Stimulated activated CD4-positive, alpha-beta T cell treated with anti-CD3 and anti-CD28 coated beads, TNF-alpha, amount 100 ng/mL, for 4 hours (primary cell): ENCODE measurements at regions not wholly inside any gene's neighbourhood (a gene's known extent, or its start where the extent isn't known, plus 50 kb on each side); places are given as distances from the start of the nearest gene placed in this dataset.
"Not testable (repeated sequence)": the region's sequence is repeated elsewhere in the genome, so short reads cannot be mapped to it uniquely, and the experiment has no call there.

ENCODE experiments used
- DNase-seq, 3 experiments: peaks; one replicate each; pipeline ENCODE4 v3.0.0-alpha.2; 2020; ENCODE audit warnings: low read depth in 3 of 3

- no peak for DNase-seq
Observed at GRCh38 chr18:45342166-45342565, 273.1 kb upstream of the SLC14A2 start.

- DNase-seq = no peak
Observed at GRCh38 chr18:45342653-45343052, 272.6 kb upstream of the SLC14A2 start.

- no peak for DNase-seq
Observed at GRCh38 chr18:45343365-45343764, 271.9 kb upstream of the SLC14A2 start.

- DNase-seq = not testable (repeated sequence)
Observed at GRCh38 chr18:45344680-45345079, 270.6 kb upstream of the SLC14A2 start.

GRCh38 chr18:45349019-45349418, 266.3 kb upstream of the SLC14A2 start:
- DNase-seq = no peak

- DNase-seq = no peak
Observed at GRCh38 chr18:45349467-45349866, 265.8 kb upstream of the SLC14A2 start.

- no peak for DNase-seq
Observed at GRCh38 chr18:45350404-45351156, 264.7 kb upstream of the SLC14A2 start.

- no peak for DNase-seq
Observed at GRCh38 chr18:45352874-45353273, 262.4 kb upstream of the SLC14A2 start.

GRCh38 chr18:45353530-45353929, 261.7 kb upstream of the SLC14A2 start:
- DNase-seq = no peak

GRCh38 chr18:45355944-45356520, 259.2 kb upstream of the SLC14A2 start:
- DNase-seq = no peak

GRCh38 chr18:45357686-45358470, 257.4 kb upstream of the SLC14A2 start:
- no peak for DNase-seq

GRCh38 chr18:45359275-45360009, 255.8 kb upstream of the SLC14A2 start:
- DNase-seq = no peak

- DNase-seq = no peak
Observed at GRCh38 chr18:45361125-45361851, 254.0 kb upstream of the SLC14A2 start.

- DNase-seq = no peak
Observed at GRCh38 chr18:45363196-45363595, 252.1 kb upstream of the SLC14A2 start.

GRCh38 chr18:45365835-45366234, 249.4 kb upstream of the SLC14A2 start:
- no peak for DNase-seq

GRCh38 chr18:45370255-45371010, 244.8 kb upstream of the SLC14A2 start:
- no peak for DNase-seq

- no peak for DNase-seq
Observed at GRCh38 chr18:45373286-45373880, 241.9 kb upstream of the SLC14A2 start.

GRCh38 chr18:45374236-45374635, 241.0 kb upstream of the SLC14A2 start:
- no peak for DNase-seq

- no peak for DNase-seq
Observed at GRCh38 chr18:45374878-45375630, 240.2 kb upstream of the SLC14A2 start.

- DNase-seq = no peak
Observed at GRCh38 chr18:45376193-45376592, 239.1 kb upstream of the SLC14A2 start.
